GM18502 (cell line): ENCODE measurements at regions not wholly inside any gene's neighbourhood (a gene's known extent, or its start where the extent isn't known, plus 50 kb on each side); places are given as distances from the start of the nearest gene placed in this dataset.
A peak's percentile ranks its signal among the peaks of the same experiment; 100 is the strongest.

ENCODE experiments used
- ATAC-seq: cut with Tn5 transposase; IDR thresholded peaks from one replicate; pipeline ENCODE4 v1.9.1; 2021; ENCODE audit warnings: mild to moderate bottlenecking; ENCODE audit not compliant: unreplicated experiment, poor library complexity

DNA sequence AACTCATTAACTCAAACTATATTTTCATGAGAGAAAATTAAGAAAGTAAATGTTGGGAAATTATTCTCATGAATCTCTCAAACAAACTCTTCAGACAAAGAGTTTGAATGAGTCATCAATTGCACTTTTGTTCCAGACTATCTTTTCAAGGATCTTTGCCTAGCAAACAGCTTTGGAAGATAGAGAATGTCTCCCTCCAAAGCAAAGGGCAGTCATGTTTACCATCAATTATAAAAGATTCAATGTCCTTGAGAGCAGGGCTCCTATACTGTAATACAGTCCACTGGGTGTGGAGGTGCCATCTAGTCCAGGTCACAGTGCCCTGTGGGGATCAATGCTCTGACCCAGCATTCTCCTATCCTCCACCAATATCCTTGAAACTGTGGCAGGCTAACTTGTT, 1429.3 kb downstream of the EFNA5 start:
- ATAC-seq: no peak

DNA sequence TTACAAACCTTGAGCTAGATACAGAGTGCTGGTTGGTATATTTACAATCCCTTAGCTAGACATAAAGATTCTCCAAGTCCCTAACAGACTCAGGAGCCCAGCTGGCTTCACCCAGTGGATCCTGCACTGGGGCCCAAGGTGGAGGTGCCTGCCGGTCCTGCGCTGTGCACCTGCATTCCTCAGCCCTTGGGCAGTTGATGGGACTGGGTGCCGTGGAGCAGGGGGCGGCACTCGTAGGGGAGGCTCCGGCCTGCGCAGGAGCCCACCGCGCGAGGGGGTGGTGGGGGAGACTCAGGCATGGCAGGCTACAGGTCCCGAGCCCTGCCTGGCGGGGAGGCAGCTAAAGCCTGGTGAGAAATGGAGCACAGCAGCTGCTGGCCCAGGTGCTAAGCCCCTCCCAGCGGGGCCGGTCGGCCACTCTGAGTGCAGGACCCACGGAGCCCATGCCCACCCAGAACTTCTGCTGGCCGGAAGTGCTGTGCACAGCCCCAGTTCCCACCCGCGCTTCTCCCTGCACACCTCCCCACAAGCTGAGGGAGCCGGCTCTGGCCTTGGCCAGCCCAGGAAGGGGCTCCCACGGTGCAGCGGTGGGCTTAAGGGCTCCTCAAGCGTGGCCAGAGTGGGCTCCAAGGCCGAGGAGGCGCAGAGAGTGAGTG, 1464.7 kb downstream of the EFNA5 start:
- ATAC-seq: no peak

DNA sequence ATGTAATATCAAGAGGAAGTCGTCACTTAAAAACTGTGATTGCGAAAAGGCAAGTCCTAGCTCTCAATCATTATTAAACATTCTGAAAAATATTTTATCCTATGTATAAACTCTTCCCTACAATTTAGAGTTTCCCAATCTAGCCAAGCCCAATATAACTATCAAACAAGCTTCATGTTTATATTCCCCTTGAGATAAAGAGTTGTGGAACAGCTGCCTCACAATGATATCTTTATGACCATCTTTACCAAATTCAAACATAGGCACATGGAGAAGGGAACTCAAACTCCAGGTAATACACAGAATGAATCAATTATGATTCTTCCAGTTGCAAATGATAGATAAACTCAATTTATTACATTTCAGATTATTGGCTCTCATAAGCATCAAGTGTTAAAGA, 1468.7 kb downstream of the EFNA5 start:
- ATAC-seq: no peak

DNA sequence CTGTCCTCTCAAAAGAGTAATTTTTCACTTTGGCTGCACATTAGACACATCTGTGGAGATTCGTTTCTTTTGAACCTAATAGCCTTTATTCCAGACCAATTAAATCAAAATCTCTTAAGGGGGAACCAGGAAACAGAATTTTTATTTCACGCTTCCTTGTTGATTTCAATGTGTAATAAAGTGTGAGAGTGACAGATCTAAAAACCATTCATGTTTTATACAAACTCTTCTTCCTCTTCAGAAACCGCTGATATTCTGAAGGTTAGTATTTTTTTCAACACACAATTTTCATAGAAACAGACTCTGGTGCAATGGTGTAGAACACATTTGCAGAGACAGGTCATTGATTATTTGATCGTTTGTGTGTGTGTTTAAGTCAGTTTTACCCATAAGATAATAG, 1469.8 kb downstream of the EFNA5 start:
- ATAC-seq: no peak

DNA sequence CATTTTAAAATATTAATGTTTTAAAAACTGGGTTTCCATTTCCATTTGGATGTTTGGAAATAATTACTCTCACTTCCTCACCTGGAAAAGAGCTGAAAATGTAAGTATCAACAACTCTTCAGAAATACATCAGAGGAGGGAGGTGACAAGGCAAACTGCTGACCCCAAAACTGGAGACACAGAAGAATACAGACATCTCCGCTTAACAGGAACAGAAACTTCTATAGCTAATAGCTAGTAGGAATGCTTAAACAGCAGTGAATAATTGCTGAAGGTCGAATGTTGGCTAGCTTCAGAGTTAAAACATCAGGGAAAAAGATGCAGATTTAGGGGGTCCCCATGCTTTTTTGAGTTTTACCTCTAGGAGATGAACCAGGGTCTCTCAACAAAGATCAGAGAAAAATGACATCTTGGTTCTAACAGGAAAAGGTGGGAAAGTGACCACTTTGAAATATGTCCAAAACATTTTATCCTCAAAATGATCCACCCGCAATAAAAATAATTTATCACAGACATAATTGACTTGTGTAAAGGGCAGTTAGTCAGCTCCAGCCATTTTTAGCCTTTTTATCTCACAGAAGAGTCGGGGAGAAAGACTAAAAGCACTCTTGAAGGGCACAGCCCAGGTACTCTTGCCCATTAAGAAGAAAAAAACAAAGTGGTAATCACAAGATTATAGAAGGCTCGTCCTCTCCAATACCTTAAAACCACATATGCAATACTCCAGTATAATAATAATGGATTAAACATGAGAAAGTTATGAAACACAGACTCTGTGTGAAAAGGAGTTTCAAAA, 1474.9 kb downstream of the EFNA5 start:
- no peak for ATAC-seq

DNA sequence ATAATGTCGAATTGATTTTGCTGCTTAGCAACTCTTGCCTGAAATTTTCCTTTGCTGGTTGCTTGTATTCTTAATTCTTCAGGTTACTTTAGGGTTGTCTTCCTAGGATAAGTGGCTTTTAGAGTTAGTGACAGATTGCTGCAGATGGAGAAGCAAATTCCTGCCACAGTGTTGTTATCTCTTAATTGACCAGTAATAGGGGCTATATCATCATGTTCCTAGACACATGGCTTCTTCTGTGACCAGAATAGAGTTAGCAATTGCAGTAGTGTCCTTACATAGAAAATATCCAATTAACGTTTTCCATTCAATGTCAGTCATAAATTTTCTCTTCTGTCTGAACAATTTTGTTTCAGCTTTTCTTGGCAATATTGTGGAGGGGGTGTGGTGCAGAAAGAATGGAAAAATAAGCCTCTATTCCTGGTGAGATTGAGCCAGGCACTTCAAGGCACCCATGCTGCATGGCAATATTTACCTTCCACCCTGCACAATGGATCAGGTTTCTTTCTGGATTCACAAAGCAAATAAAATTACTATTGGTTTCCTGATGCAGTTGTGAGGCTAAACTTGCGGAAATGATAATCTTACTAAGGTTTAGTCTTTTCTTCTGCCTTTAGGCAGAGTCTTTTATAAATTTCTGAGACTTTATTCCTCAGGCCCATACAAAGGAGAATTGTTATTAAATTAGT, 1481.5 kb downstream of the EFNA5 start:
- ATAC-seq: no peak

DNA sequence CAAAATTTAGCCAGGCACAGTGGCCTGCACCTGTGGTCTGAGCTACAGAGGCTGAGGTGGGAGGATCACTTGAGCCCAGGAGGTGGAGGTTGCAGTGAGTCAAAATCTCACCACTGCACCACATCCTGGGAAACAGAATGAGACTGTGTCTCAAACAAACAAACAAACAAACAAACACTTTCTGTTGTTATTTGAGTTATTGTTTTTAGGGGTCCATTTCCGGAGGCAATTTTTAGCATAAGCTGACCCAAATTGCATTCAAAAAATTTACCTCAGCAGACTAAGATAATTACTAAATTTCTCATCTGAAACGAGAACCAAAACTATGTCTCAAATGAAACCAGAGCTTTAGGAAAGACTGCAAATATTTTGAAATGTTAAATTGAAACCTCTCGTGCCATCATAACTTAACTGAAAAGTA, 1485.1 kb downstream of the EFNA5 start:
- peak; percentile 72 for ATAC-seq

DNA sequence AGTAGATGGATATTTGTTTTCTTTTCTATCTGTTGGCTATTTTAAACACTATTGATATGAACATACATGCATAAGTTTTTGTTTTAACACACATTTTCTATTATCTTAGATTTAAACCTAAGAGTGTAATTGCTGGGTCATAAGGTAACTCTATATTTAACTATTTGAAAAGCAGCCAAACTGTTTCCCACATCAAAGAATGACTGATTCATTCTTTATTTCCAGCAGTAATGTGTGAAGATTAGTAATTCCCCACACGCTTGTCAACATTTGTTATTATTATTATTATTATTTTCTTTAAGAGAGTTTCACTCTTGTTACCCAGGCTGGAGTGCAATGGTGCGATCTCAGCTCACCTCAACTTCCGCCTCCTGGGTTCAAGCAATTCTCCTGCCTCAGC, 1495.8 kb downstream of the EFNA5 start:
- ATAC-seq: no peak

DNA sequence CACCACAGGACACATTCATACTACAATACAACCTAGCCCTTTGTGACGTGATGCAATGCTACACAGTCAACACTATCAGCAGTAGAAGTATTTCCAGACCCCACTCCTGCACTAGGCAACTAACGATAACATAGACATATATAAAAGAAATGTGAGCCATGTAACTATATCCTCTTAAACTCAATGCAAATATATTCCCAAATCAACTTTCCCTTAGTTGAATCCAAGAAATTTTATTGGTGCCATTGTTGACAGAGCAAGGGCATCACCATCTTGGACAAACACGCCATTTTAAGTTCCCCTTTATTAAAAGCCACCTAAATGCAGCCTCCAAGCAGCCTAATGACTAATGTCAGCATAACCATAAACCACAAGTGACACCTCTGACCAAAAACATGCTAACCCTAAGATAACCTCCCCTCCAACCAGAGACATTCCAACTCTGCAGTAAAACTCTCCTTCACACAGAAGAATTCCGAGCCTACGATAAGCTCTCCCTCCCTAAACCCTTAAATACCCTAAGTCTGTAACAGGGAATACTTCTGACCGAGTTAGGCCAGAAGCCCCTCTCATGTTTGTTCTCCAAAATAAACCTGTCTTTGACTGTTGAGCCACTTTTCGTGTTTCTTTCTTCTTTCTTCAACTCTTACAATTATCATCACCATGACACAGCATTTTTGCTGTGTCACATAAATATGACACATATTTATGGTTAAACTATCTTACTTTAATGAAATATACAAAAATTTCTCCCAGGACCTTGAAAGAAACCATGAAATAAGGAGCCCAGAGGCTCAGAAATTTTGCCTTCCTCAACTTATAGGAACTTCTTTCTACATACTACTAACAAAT, 1497.8 kb downstream of the EFNA5 start:
- ATAC-seq: no peak

DNA sequence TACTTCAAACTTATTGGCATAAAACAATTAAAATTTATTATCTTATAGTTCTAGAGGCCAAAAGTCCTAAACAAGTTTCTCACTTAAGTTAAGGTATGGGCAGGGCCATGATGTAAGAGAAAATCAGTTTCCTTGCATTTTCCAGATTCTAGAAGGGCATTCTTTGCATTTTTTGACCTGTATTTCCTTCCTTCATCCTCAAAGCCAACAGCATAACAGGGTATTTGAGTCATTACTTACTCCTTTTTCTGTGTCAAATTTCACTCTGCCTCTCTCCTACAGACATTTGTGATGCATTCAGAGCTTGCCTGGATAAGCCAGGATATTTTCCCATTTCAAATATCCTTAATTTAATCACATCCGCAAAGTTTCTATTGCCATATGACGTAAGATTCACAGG, 1499.0 kb downstream of the EFNA5 start:
- ATAC-seq: no peak

DNA sequence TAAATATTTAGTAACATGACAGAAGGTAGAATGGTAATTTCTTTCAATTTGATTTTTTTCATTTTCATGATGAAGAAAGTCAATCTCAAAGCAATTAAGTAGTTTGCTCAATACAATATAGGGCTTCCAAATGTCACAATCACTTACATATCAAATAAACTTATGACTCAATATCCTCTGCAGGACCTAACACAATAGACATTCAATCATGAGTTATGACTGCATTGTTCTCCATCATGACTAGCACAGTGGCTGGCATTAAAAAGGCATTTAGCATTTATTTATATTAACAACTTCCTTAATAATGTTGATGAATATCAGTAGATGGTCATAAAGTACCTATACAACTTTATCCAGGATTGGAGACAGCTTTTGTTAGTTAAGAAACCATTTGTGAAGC, 1499.6 kb downstream of the EFNA5 start:
- ATAC-seq: no peak

DNA sequence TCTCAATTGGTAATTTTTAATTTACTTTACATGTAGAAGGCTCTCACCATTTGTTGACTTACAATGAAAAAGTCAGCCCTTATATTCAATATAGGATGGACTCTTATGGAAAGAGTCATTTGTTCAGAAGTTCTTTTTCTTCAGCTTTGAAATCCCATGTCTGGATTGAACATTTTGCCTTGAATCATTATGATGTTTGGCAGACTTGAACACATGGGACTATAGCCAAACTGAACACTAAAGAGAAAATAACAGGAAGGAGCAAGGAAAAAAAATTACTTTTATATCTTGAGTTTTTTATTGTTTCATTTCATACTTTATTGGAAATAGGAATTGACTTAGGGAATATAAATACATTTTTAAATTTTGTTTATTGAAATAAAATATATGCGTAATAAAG, 1503.0 kb downstream of the EFNA5 start:
- no peak for ATAC-seq

DNA sequence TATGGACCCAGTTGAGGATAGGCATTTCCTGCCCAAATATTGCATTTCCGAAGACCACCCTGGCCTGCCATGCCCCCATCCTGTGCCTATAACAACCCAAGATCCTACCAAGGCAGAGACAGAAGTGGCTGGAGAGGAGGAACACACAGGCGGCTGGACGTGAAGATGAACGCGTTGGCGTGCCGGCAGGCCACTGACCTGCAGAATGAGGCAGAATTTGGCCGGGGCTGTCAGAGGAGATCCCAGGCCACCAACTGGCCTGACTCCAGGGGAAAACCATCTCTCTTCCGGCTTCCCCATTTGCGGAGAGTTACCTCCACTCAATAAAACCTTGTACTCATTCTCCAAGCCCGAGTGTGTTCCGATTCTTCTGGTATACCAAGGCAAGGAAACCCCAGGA, 1507.5 kb downstream of the EFNA5 start:
- ATAC-seq: no peak

DNA sequence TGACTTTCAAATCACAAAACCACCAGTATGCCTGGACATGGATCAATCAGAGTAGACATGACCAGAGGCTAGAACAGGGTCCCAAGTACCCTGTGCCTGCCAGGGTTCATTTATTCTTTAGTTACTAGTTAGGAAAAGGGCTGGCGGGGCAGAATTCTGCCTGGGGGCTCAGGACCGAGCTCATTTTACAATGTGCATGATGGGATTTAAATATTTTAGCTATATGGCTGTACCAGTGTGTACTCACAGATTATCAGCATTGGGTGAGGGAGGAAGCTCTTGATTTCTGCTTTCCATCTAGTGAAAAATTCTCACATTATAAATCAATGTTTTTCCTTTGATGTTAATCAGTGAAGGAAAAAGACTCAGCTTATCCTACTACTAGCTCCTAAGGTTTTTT, 1511.1 kb downstream of the EFNA5 start:
- ATAC-seq: no peak

DNA sequence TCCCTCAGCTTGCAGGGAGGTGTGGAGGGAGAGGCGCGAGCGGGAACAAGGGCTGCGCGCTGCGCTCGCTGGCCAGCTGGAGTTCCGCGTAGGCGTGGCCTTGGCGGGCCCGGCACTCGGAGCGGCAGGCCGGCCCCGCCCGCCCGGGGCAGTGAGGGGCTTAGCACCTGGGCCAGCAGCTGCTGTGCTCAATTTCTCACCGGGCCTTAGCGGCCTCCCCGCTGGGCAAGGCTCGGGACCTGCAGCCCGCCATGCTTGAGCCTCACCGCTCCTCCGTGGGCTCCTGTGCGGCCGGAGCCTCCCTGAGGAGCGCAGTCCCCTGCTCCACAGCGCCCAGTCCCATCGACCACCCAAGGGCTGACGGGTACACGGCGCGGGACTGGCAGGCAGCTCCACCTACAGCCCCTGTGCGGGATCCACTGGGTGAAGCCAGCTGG, 1516.4 kb downstream of the EFNA5 start:
- ATAC-seq: no peak

DNA sequence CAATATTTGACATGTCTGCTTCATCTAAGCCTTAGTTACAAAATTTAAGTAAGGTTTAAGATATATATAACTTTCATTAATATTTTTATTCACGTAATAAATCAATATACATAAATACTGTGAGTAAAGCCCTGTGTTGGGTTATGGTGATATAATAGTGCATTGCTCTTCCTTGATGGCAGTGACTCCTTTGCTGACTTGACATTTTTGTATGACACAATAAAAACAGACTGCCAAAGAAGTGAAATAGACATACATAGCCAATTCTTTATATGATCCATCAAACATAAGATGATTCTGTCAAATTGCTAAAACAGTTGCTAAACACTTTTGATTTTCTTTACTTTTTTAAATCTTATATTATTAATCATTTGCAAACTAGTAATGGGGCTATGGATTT, 1518.2 kb downstream of the EFNA5 start:
- no peak for ATAC-seq

DNA sequence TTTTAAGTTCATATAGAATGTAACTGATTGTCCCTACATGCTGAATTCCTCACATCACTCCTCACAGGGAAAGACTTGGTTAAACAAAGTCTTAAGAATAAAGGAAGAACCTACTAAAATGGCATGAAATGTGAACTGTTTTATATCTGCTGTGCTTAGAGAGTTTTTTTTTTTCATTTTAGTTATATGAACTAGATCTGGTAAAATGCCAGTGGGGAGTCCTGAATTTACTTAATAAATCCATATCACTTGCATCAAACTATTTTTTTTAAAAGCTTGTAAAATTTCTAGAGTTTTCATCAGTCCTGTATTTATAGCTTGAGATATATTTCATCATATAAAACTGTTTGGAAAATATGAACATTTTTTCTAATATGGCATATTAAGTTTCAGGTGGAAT, 1528.6 kb downstream of the EFNA5 start:
- ATAC-seq: no peak

DNA sequence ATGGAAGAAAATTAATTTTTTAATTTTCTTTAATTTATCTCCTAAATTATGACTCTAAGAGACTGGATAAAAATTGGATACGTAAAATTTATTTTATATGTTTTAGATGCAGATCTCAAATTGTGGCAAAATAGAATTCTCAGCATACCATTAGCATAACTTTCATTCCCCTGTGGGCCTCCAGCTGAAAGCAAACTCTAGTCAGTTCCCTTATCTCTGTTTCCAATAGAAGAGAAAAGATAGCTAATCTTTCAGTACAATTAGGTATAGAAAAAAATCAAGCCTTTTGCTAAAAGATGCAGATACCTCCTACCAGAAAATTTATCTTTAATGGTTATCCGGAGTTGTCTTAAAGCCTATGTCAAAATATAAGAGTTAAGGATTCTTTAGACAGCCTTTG, 1530.6 kb downstream of the EFNA5 start:
- ATAC-seq: no peak

DNA sequence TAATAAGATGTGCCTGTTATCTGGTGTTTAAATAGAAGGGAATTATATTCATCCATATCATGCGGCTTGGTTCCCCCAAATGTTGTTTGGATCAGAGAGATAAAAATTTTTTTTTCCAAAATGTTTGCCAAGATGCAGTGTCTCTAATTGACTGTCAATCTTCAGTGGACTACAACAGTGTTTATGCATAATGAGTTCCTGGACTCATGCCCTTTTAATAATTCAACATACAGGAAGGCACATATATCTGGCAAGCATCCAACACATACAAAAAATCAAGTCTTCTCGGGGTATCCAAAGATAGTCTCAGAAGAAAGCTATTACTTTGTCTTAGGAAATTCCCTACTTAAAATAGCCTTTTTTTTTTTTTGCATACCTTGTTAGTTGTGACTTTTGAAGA, 1534.7 kb downstream of the EFNA5 start:
- no peak for ATAC-seq

DNA sequence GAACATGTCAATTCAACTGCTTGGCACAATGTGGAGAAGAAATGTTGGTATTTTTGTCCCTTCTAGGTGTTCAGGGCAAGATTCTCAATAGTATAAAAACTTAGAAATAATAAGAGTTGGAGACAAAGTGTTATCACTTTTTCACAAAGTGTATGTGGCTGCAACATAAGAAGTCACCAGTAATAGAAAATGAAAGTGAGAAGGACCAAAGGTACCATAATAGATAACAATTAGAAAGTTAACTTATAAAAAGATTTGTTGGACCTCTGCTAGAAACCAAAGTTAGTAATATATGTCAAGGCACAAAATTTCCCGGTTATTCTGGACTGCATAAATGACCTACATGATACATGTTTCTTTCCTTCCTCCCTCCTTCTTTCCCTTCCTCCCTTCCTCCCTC, 1535.3 kb downstream of the EFNA5 start:
- no peak for ATAC-seq

DNA sequence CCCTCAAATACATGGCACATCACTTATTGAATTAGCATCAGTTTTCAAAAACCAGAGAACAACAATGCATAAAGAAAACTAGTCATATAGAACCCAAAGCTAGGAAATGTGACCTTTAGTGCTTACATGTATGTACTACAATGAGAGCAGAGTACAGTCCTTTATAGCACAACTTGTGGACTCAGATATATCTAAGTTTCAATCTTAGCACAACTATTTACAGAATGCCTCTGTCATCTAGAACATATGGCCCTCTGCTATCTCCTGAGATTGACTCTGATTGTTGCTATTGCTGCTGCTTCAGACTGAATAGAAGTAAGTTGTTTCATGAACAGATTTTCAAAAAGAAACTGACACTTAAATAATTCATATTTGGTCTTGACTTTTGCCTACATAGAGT, 1536.2 kb downstream of the EFNA5 start:
- ATAC-seq: no peak
